Stimulated activated naive B cell treated with anti-CD40 and anti-IgM and Interleukin-4, amounts not matched to agents 10 μg/mL and 1 μg/mL and 100 μg/mL, for 72 hours (primary cell): ENCODE measurements at regions not wholly inside any gene's neighbourhood (a gene's known extent, or its start where the extent isn't known, plus 50 kb on each side); places are given as distances from the start of the nearest gene placed in this dataset.
A peak's percentile ranks its signal among the peaks of the same experiment; 100 is the strongest.

Experiments used
- ATAC-seq, 2 donors: fragments of 150-1000 bp; cut with Tn5 transposase; replicated peaks; 2 replicates each; pipeline ENCODE4 v1.10.0; 2021; ENCODE audit warnings: moderate library complexity in 1 of 2
- DNase-seq: peaks from one replicate; pipeline ENCODE4 v3.0.0; 2021
- H3K27ac Mint-ChIP-seq: one replicate; pipeline ENCODE4 v1.8.0; 2022; ENCODE audit warnings: mild to moderate bottlenecking, mixed read lengths
- H3K27me3 Mint-ChIP-seq, 2 donors: one replicate each; pipeline ENCODE4 v1.8.0; 2022; ENCODE audit warnings: mixed read lengths in 2 of 2
- H3K36me3 Mint-ChIP-seq, 2 donors: one replicate each; pipeline ENCODE4 v1.8.0; 2022; ENCODE audit warnings: mixed read lengths in 2 of 2, mild to moderate bottlenecking in 1 of 2
- H3K4me1 Mint-ChIP-seq, 2 donors: one replicate each; pipeline ENCODE4 v1.8.0; 2022; ENCODE audit warnings: mixed read lengths in 2 of 2, mild to moderate bottlenecking in 1 of 2
- H3K4me3 Mint-ChIP-seq, 2 donors: one replicate each; pipeline ENCODE4 v1.8.0; 2022; ENCODE audit warnings: mild to moderate bottlenecking in 2 of 2, mixed read lengths in 2 of 2, moderate library complexity in 1 of 2
- H3K9me3 Mint-ChIP-seq, 2 donors: one replicate each; pipeline ENCODE4 v1.8.0; 2022; ENCODE audit warnings: mixed read lengths in 2 of 2, mild to moderate bottlenecking in 1 of 2

- H3K27me3 Mint-ChIP-seq, result no peaks in the 10 kb centered on the region
- H3K27ac Mint-ChIP-seq, result no peak overlapping the region
- no peak overlapping the region for H3K4me3 Mint-ChIP-seq
- H3K4me1 Mint-ChIP-seq, result peaks cover 39 to 54% of the 10 kb centered on the region in 2 donors
- ATAC-seq (no peak), DNase-seq (no peak)
- H3K9me3 Mint-ChIP-seq, result peaks cover 0 to 2% of the 10 kb centered on the region in 2 donors
- no peaks in the 10 kb centered on the region for H3K36me3 Mint-ChIP-seq
Measured at GRCh38 chr10:62453274-62453673, 79.1 kb downstream of the ZNF365 start.

GRCh38 chr10:62454687-62455397, 80.7 kb downstream of the ZNF365 start:
- Mint-ChIP-seq H3K4me3 (no peak overlapping the region), H3K27me3 (no peaks in the 10 kb centered on the region), H3K27ac (peak overlapping the region; percentile 52), H3K9me3 (peaks cover 0 to 2% of the 10 kb centered on the region in 2 donors), H3K36me3 (no peaks in the 10 kb centered on the region), H3K4me1 (peaks cover 39 to 56% of the 10 kb centered on the region in 2 donors)
- DNase-seq (no peak), ATAC-seq (no peak)

GRCh38 chr10:62456611-62457101, 82.5 kb downstream of the ZNF365 start:
- DNase-seq (peak; percentile 60), ATAC-seq (peak; percentile 99 to 100)
- Mint-ChIP-seq H3K27ac (peak overlapping the region; percentile 70), H3K4me3 (peak overlapping the region; percentile 3 to 48), H3K4me1 (peaks cover 30 to 41% of the 10 kb centered on the region in 2 donors), H3K27me3 (no peaks in the 10 kb centered on the region), H3K9me3 (peaks cover 0 to 2% of the 10 kb centered on the region in 2 donors), H3K36me3 (no peaks in the 10 kb centered on the region)

- ATAC-seq (peak; percentile 9 to 18), DNase-seq (no peak)
- H3K4me1 Mint-ChIP-seq, result peaks cover 30 to 36% of the 10 kb centered on the region in 2 donors
- no peaks in the 10 kb centered on the region for H3K27me3 Mint-ChIP-seq
- no peaks in the 10 kb centered on the region for H3K36me3 Mint-ChIP-seq
- peak overlapping the region; percentile 70 for H3K27ac Mint-ChIP-seq
- peak overlapping the region in 1 of 2 donors; percentile 3 for H3K4me3 Mint-ChIP-seq
- H3K9me3 Mint-ChIP-seq, result peaks cover 0 to 2% of the 10 kb centered on the region in 2 donors
Measured at GRCh38 chr10:62457196-62457595, 83.0 kb downstream of the ZNF365 start.

- no peaks in the 10 kb centered on the region for H3K36me3 Mint-ChIP-seq
- no peak overlapping the region for H3K4me3 Mint-ChIP-seq
- DNase-seq, result no peak
- H3K4me1 Mint-ChIP-seq, result peaks cover 28 to 32% of the 10 kb centered on the region in 2 donors
- no peak for ATAC-seq
- no peak overlapping the region for H3K27ac Mint-ChIP-seq
- H3K27me3 Mint-ChIP-seq, result no peaks in the 10 kb centered on the region
- H3K9me3 Mint-ChIP-seq, result peaks cover 0 to 2% of the 10 kb centered on the region in 2 donors
Measured at GRCh38 chr10:62457598-62457997, 83.4 kb downstream of the ZNF365 start.

- ATAC-seq, result no peak
- Mint-ChIP-seq H3K27me3 (no peaks in the 10 kb centered on the region), H3K36me3 (no peaks in the 10 kb centered on the region), H3K4me3 (no peak overlapping the region), H3K4me1 (peaks cover 28 to 31% of the 10 kb centered on the region in 2 donors), H3K27ac (no peak overlapping the region), H3K9me3 (peaks cover 0 to 1% of the 10 kb centered on the region in 2 donors)
- no peak for DNase-seq
Measured at GRCh38 chr10:62459072-62459471, 84.9 kb downstream of the ZNF365 start.

- Mint-ChIP-seq H3K4me1 (peaks cover 28 to 31% of the 10 kb centered on the region in 2 donors), H3K9me3 (peaks cover 0 to 4% of the 10 kb centered on the region in 2 donors), H3K36me3 (peaks cover 0 to under 1% of the 10 kb centered on the region in 2 donors), H3K27me3 (no peaks in the 10 kb centered on the region), H3K27ac (no peak overlapping the region), H3K4me3 (no peak overlapping the region)
- DNase-seq, result no peak
- no peak for ATAC-seq
Measured at GRCh38 chr10:62459500-62459899, 85.3 kb downstream of the ZNF365 start.

GRCh38 chr10:62460393-62460792, 86.2 kb downstream of the ZNF365 start:
- H3K4me1 Mint-ChIP-seq, result peaks cover 23 to 25% of the 10 kb centered on the region in 2 donors
- H3K27me3 Mint-ChIP-seq, result no peaks in the 10 kb centered on the region
- H3K36me3 Mint-ChIP-seq, result peaks cover 2 to 4% of the 10 kb centered on the region in 2 donors
- DNase-seq (no peak), ATAC-seq (no peak)
- H3K4me3 Mint-ChIP-seq, result no peak overlapping the region
- peaks cover 3 to 4% of the 10 kb centered on the region in 2 donors for H3K9me3 Mint-ChIP-seq
- no peak overlapping the region for H3K27ac Mint-ChIP-seq

GRCh38 chr10:62461120-62461519, 87.0 kb downstream of the ZNF365 start:
- Mint-ChIP-seq H3K4me3 (no peak overlapping the region), H3K9me3 (peaks cover 3 to 4% of the 10 kb centered on the region in 2 donors), H3K36me3 (peaks cover 2 to 4% of the 10 kb centered on the region in 2 donors), H3K27ac (no peak overlapping the region), H3K4me1 (peaks cover 23% of the 10 kb centered on the region in 2 donors), H3K27me3 (no peaks in the 10 kb centered on the region)
- DNase-seq (no peak), ATAC-seq (no peak)

GRCh38 chr10:62462461-62462860, 88.3 kb downstream of the ZNF365 start:
- H3K27ac Mint-ChIP-seq, result no peak overlapping the region
- no peaks in the 10 kb centered on the region for H3K27me3 Mint-ChIP-seq
- peaks cover 10% of the 10 kb centered on the region in 2 donors for H3K4me1 Mint-ChIP-seq
- DNase-seq (no peak), ATAC-seq (no peak)
- H3K4me3 Mint-ChIP-seq, result no peak overlapping the region
- H3K36me3 Mint-ChIP-seq, result peaks cover 2 to 4% of the 10 kb centered on the region in 2 donors
- peaks cover 3 to 4% of the 10 kb centered on the region in 2 donors for H3K9me3 Mint-ChIP-seq

GRCh38 chr10:62463364-62463763, 89.2 kb downstream of the ZNF365 start:
- H3K27ac Mint-ChIP-seq, result no peak overlapping the region
- no peaks in the 10 kb centered on the region for H3K27me3 Mint-ChIP-seq
- peaks cover under 1 to 2% of the 10 kb centered on the region in 2 donors for H3K4me1 Mint-ChIP-seq
- no peak for ATAC-seq
- H3K4me3 Mint-ChIP-seq, result no peak overlapping the region
- DNase-seq, result no peak
- H3K9me3 Mint-ChIP-seq, result peaks cover 3 to 4% of the 10 kb centered on the region in 2 donors
- peaks cover 2 to 4% of the 10 kb centered on the region in 2 donors for H3K36me3 Mint-ChIP-seq

GRCh38 chr10:62464308-62464707, 90.1 kb downstream of the ZNF365 start:
- Mint-ChIP-seq H3K4me3 (no peak overlapping the region), H3K27ac (no peak overlapping the region), H3K27me3 (no peaks in the 10 kb centered on the region), H3K9me3 (peaks cover 3 to 4% of the 10 kb centered on the region in 2 donors), H3K4me1 (peaks cover 0 to 2% of the 10 kb centered on the region in 2 donors), H3K36me3 (peaks cover 2 to 4% of the 10 kb centered on the region in 2 donors)
- DNase-seq (no peak), ATAC-seq (no peak)

- no peak overlapping the region for H3K27ac Mint-ChIP-seq
- ATAC-seq, result no peak
- H3K27me3 Mint-ChIP-seq, result no peaks in the 10 kb centered on the region
- no peak for DNase-seq
- peaks cover 3 to 4% of the 10 kb centered on the region in 2 donors for H3K9me3 Mint-ChIP-seq
- no peaks in the 10 kb centered on the region for H3K4me1 Mint-ChIP-seq
- H3K4me3 Mint-ChIP-seq, result no peak overlapping the region
- peaks cover 2 to 4% of the 10 kb centered on the region in 2 donors for H3K36me3 Mint-ChIP-seq
Measured at GRCh38 chr10:62466590-62466989, 92.4 kb downstream of the ZNF365 start.

- H3K4me1 Mint-ChIP-seq, result no peaks in the 10 kb centered on the region
- no peak overlapping the region for H3K4me3 Mint-ChIP-seq
- no peaks in the 10 kb centered on the region for H3K27me3 Mint-ChIP-seq
- ATAC-seq (no peak), DNase-seq (no peak)
- H3K9me3 Mint-ChIP-seq, result peaks cover 3 to 4% of the 10 kb centered on the region in 2 donors
- peaks cover 2 to 4% of the 10 kb centered on the region in 2 donors for H3K36me3 Mint-ChIP-seq
- H3K27ac Mint-ChIP-seq, result no peak overlapping the region
Measured at GRCh38 chr10:62467527-62467926, 93.4 kb downstream of the ZNF365 start.

- H3K4me1 Mint-ChIP-seq, result peaks cover 5 to 12% of the 10 kb centered on the region in 2 donors
- DNase-seq (no peak), ATAC-seq (no peak)
- H3K9me3 Mint-ChIP-seq, result peaks cover 0 to 2% of the 10 kb centered on the region in 2 donors
- H3K36me3 Mint-ChIP-seq, result no peaks in the 10 kb centered on the region
- peaks cover under 1 to 3% of the 10 kb centered on the region in 2 donors for H3K27me3 Mint-ChIP-seq
- H3K4me3 Mint-ChIP-seq, result no peak overlapping the region
- no peak overlapping the region for H3K27ac Mint-ChIP-seq
Measured at GRCh38 chr10:62471711-62472110, 97.5 kb downstream of the ZNF365 start.
